ENCODE measurements at regions not wholly inside any gene's neighbourhood (a gene's known extent, or its start where the extent isn't known, plus 50 kb on each side); places are given as distances from the start of the nearest gene placed in this dataset.

DNA sequence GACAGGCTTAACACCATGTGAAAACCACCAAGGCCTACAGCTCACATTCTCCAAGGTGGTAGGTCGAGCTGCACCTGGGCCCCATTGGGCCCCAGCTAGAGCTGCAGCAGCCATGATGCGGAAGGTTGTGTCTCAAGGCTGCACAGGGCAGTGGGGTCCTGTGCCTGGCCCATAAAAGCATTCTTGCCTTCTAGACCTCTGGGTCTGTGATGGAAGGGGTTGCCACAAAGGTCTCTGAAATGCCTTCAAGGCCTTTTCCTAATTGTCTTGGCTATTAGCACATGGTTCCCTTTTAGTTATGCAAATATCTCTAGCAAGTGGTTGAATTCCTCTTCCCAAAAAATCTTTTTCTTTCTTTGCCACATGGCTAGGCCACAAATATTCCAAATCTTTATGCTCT is 52.5 kb upstream of the C11orf58 start:
- DNase-seq (ENCODE audit: low read depth), result no peak

DNA sequence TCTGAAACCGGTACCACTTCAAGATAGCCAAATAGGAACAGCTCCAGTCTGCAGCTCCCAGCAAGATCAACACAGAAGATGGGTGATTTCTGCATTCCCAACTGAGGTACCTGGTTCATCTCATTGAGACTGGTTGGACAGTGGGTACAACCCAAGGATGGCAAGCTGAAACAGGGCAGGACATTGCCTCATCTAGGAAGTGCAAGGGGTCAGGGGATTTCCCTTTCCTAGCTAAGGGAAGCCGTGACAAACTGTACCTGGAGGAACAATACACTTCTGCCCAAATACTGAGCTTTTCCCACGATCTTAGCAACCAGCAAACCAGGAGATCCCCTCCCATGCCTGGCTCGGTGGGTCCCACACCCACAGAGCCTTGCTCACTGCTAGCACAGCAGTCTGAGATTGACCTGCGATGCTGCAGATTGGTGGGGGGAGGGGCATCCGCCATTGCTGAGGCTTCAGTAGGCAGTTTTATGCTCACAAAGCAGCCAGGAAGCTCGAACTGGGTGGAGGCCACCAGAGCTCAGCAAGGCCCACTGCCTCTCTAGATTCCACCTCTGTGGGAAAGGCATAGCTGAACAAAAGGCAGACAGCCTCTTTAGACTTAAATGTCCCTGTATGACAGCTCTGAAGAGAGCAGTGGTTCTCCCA is 59.9 kb upstream of the C11orf58 start:
- no peak for DNase-seq (ENCODE audit: low read depth)

DNA sequence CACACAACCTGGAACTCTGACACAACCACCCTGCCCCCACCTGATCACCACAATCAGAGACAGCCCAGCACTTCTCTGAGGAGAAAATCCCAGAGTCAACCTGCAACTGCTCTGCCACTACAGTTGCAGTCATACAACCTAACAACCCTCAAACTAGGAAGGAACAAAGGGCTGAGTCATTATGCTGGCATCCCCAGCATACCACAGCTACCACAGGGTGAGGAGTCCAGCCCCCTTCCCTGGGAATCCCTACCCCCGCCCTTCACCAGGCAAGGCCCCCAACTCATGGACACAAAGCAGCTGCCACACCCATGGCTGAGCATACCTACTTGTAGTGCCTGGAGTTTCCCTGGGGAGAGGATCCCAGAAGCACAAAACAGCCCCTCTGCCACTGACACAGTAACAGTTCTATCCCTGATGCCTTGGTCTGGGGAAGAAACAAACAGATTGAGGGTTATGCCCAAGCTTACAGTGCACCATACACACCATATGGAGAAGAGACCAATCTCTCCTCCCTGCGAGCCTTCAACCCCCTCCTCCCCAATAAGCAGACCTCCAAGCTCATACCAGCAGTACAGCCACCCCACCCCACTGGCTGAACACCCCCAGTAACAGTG is 68.5 kb upstream of the C11orf58 start:
- DNase-seq (ENCODE audit: low read depth), result peak; percentile 50

DNA sequence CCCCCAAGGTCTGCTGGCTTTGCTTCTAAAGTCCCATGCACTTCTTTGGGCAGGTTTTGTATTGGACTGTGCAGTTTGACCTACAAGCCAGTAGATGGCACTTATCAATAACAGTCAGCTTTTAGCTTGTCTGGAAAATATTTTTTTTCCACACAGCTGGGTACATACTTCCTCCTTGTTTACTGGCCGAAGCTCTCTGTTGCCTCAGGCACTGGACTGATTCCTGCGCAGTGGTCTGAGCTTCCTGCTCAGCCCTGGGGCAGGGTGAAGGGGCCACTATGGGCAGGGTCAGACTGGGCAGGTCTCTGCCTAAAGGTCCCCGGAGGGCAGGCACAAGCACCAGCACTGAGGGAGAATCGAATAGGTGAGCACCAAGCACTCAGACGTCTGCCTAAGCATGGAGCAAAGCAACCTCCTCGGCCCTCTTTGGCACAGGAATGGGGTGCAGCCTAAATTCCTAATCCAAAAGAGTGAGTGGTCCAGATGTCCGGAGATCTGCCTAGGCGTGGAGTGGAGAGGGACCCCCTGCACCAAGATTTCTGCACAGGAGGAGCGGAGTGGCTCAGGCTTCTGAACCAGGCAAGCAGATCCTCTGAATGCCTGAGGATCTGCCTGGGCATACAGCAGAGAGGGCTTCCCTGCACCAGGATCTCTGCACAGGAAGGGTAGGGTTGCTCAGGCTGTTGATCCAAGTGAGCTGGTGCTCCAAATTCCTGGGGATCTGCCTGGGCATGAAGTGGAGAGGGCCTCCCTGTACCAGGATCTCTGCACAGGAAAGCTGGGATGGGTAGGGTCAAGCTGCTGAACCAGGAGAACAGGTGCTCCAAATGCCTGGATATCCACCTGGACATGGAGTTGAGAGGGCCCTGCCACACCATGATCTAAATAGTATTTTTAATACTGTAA is 105.9 kb upstream of the C11orf58 start:
- DNase-seq (ENCODE audit: low read depth), result peak; percentile 46

DNA sequence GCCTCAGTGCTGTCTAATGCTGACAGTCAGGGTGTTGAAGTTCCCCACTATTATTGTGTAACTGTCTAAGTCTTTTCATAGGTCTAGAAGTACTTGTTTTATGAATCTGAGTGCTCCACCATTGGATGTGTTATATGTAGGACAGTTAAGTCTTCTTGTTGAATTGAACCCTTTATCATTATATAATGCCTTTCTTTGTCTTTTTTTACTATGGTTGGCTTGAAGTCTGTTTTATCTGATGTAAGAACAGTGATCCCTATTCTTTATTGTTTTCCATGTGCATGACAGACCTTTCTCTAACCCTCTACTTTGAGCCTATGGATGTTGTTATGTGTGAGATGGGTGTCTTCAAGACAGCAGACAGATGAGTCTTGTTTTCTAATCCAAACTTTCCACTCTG is 107.8 kb upstream of the C11orf58 start:
- DNase-seq (ENCODE audit: low read depth), result no peak

DNA sequence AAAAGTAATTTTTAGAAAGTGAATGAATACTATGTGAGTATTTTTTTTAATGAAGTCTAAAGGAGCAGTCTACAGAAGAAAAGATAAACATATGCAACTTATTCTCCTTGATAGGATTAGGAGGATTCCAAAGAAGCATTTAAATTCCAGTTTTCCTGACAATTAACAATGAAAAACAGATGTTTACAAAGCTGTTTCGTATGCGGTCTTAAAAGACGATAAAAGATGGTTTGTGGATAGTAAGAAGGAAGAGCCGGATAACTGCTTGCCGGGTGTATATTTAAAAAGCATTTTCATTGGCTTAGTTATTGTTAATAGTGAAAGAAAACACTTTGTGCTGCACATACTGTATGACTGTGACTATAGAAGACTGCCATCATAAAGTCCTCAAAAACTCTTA is 120.0 kb upstream of the C11orf58 start:
- DNase-seq (ENCODE audit: low read depth), result no peak

DNA sequence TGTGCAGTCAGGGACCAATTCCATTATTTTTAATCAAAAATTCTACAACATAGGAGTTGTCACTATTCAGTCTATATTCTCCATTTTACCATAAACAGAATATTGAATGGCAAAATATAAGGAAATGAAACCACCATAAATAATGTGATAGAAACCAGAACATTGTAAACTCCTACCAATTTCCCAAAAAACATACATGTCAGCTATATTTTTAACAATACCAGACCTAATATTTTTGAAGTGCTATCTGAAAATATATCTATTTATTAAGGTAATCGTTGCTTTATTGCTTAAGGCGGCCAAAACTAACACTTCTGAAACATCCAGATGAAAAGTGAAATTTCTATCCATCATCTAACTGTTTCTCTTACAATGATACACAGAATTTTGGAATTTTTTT is 123.0 kb upstream of the C11orf58 start:
- DNase-seq (ENCODE audit: low read depth), result no peak

DNA sequence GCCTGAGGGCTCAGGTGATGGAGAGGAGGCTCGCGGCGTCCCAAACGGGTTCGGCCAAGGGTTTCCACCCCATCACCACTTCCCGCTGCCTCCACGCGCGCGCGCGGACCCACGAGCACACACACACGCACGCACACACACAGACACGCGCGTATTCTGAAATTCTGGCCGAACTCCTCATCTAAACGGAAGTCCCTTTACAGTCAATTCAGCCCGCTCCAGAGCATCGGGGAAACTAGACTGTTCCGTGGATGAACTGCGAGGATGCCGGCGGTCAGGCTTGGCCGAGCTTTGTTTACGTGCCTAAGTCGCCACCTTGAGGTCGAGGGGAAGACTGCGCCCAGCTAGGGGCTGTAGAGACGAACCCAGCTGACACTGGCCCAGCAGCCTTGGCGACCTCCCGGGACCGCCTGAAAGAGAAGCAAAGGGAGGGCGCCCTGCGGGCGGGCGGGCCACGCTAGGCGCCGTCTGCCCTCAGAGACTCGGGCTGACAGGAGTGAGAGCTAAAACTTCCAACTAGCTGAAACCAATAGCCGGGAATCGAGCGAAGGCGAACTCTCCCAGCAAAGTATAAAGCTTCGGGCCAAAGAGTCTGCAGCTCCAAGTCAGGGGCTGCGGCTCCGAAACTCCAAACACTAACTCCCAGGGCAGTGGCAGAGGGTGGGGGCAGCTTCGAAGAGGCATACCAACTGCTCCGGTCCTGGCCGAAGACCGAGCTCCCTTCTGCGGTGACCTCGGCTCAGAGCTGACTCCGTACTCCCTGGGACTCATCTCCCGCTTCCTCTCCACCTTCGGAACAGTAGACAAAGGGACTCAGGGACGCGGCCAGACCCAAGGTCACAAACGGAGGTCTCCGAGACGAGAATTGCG is 124.7 kb upstream of the C11orf58 start:
- DNase-seq (ENCODE audit: low read depth), result peak; percentile 85

DNA sequence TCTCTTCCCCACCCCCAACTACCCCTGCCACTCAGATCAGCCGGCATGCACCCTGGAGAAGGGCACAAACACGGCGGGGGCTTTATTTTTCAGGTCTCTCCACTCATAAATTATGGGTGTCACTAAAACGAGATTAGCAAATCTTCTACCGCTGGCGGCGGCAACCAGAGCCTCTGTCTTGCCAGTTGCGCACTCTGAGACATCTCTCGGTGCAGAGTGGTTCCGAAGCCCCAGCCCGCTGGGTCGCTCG is 125.3 kb upstream of the C11orf58 start:
- DNase-seq (ENCODE audit: low read depth), result no peak

DNA sequence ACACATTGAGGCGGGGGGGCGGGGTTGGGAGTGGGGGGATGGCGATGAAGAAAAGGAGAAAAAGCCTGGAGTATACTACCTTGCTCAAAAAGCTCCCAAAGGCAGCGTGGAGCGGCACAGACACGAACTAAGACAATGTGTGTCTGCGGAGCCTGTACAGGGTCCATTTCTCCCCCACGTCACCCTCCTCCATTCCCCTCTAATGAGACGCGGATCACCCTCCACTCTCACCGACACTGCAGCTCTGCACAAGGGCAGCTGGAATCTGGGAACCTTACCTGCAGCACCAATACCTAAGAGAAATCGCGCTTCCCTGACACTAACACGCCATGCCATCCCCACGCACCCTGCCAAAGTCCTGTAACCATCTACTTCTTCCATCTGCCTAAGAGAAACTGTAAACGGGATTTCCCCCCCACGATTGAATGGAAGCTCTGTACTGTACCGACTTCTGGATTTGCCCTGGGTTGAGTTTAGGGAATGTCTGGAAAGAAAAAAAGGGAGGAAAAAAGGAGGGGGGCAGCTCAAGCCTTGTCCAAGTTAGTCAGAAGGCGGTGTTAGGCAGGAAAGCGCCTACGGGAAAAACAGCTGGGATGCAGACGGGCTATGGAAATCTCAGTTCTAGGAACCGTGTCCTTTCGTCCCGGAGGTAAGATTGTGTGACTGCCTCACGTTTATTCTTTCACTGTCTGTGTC is 125.7 kb upstream of the C11orf58 start:
- no peak for DNase-seq (ENCODE audit: low read depth)

DNA sequence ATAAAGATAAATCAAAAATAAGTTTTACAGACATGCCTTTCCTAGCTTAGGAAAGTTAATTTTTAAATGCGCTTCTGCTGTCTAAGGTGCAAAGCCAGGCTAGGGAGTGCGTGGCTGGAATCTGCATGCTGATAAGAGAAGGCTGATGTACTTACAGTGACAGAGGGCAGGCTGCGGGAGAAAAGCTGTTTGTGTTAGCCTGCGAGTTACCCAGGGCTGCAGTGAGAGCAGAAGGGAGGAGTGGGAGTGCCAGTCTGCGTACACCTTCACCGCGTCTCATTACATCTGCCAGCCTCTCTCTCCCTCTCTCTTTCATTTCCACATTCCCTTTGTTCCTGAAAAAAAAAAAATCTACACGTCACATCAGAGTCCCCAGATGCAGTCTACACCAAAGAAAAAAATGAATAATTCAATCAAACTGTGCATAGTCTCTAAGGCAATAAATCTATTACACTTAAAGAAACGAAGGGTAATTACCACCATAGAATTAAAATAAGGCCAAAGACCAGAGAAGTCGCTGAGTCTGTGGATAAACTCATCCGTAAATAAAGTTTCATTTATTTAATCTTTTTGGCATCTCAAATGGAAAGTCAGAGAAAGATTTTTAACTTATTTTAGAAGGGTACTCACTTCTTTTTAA is 126.4 kb upstream of the C11orf58 start:
- no peak for DNase-seq (ENCODE audit: low read depth)

DNA sequence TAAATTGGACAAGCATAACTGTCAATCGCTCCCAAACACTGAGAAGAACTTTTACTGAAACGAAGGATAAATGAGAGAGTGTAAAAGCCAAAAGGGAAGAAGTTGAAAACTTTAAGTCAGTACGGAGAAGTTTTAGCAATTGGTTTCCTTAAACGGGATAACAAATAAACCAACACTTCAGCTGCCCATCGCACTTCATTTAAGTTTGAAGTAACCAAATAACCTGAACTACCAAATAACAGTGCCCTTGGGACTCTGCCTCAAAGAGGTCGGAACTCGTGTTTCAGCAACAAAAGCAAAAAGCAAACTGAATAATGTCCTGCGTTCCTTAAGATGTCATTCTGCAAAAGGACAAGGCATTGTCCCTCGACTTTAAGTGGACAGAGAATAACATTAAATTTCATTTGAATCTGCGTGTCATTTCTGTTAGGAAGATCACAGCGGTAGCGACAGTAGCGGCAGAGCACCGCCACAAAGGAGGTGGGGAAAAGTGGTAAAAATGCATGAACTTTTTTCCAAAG is 127.0 kb upstream of the C11orf58 start:
- DNase-seq (ENCODE audit: low read depth), result no peak

DNA sequence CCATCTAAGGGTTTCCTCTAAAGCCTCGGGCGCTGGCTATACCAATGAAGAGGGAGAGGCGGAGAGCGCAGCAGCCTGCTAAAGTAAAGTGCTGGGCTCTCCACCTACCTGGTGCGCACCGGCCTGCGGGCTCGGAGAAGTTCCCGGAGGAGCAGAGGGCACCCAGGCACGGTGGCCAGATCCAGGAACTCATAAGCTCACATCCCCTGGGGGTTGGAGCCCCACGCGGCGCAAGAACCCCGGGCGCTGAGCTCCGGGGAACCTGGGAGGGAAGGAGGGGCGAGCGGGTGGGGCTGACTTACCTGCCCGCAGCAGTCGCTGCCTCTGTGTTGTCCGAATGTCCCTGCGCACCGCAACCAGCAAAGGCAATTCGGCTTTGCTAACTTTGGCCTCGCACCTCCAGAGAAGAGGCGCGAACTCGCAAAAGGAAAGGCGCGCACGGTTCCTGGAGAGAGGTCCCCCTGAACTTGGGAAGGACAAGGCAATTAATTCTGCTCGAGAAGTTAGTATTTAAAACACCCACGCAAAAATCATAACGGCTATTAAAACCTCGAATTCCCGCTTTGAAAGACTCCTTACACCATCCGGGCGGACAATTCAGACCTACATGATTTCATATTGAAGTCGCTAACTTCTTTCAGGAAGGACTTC is 127.6 kb upstream of the C11orf58 start:
- no peak for DNase-seq (ENCODE audit: low read depth)

DNA sequence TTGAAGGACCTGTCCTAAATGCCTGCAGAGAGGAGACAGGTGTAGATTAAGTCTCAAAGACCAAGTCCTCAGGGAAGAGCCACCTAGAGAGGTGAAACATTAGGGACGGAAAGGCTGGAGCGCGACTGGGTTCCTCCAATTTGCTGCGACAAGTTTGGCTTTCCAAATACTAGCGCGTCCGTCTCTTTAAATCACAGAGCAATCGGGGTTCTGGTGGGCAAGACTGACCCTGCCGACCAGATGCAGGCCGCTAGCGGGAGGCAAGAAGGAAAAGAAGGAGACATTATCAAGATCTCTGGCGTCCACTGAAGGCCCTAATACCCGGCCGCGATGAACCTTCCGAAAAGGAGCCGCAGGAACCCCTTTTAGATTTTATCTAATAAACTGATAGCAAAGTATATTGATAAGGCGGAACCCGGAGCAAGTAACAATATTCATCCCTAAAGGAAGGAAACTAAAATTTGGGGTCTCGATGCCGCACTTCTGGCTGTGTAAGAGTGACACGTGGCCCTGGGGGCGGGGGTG is 128.2 kb upstream of the C11orf58 start:
- no peak for DNase-seq (ENCODE audit: low read depth)

DNA sequence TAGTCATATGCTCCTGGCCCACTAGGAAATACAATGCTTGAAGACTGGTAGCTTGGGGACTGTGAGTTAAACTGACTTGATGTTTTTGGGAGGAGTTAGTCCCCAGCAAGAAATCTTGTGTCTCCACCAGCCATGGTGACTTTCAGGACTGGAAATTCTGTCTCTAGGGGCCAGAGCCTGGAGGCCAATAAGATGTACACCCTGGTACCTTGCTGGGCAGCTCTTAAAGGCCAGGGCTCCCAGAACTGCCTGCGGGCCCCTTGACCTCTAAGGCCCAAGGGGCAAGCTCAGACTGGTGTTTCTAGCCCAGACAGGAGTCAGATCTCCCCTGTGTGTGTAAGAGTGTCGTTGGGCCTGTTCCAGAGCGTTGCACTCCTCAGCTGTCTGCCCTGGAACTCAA is 128.7 kb upstream of the C11orf58 start:
- no peak for DNase-seq (ENCODE audit: low read depth)

DNA sequence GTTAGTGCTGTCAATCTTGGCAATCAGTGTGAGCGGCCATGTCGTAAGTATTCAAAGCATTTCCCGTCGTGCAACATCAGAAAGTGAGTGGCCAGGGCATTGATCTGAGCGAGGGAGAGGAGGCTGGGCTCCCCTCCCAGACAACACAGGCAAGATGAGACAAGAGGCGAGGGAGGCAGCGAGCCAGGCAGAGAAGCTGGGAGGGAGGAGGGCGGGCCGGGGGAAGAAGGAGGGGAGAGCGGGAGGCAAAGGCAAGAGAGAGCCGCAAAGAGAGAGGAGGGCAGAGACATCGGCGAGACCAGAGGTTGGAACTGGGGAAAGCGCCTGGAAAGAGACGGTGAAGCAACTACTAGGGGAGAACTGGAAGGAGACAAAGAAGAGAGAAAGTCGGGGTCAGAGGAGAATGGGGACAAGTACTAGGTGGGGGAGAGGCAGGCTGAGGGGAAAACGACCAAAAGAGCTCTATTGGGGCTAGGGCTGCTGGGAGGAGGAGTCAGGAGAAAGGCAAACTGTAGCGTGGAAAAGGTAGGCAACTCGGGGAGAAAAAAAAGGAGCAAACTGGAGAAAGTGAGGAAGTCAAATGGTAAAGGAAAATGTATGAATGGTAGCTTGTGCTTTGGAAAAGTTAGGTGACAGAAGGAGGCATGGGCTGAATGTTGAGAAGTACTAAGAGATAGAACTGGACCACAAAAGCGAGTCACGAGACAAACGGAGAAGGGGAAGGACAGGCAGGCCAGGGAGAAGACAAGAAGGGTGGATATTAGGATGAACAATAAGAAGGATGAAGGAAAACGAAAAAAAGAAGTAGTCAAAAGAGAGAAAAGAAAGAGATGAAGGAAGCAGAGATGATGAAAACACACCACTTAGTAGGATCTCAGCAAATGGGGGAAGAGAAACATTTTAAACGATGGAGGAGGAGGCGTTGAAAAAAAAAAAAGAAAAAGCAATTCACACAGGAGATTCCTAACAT is 130.5 kb upstream of the C11orf58 start:
- DNase-seq (ENCODE audit: low read depth), result peak; percentile 8

DNA sequence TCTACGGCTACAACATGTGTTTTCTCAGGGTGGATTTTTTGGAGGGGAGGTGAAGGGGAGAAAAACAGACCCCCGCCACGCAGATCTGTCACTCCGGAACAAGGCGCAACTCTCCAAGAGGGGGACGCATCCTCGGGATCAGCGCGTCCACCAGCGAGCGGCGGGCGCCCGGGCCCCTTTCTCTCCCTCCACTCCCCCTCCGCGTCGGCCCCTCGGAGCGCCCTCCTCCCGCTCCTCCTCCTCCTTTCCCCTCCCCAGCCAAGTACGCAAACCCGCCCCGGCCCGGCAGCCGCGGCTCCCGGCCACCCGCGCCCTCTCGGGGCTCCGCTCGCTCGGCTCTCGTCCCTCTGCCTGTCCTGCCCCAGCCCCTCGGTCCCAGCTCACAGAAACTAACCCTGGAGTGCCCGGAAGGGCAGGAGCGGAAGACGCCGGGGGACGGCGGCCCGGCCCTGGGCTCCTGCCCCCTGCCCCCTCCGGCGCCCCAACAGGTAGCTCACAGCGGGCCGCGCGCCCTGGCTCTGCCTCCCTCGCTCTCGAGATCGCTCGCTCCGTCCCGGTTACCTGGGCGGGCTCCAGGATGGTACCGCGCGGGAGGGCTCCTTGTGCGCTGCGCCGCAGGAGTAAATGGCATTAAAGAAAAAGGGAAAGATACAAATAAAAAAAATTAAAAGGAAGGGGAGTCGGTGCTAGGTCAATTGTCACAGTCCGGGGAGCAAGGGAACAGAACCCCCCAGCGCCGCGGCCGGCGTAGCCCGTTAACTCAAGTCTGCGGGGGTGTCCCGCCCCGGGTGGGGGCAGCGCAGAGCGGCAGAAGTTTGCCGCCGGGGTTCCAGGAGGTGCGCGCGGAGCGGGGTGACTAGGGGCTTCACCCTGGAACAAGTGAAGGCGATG is 131.4 kb upstream of the C11orf58 start:
- no peak for DNase-seq (ENCODE audit: low read depth)
